ENCODE measurements at regions not wholly inside any gene's neighbourhood (a gene's known extent, or its start where the extent isn't known, plus 50 kb on each side); places are given as distances from the start of the nearest gene placed in this dataset.

DNA sequence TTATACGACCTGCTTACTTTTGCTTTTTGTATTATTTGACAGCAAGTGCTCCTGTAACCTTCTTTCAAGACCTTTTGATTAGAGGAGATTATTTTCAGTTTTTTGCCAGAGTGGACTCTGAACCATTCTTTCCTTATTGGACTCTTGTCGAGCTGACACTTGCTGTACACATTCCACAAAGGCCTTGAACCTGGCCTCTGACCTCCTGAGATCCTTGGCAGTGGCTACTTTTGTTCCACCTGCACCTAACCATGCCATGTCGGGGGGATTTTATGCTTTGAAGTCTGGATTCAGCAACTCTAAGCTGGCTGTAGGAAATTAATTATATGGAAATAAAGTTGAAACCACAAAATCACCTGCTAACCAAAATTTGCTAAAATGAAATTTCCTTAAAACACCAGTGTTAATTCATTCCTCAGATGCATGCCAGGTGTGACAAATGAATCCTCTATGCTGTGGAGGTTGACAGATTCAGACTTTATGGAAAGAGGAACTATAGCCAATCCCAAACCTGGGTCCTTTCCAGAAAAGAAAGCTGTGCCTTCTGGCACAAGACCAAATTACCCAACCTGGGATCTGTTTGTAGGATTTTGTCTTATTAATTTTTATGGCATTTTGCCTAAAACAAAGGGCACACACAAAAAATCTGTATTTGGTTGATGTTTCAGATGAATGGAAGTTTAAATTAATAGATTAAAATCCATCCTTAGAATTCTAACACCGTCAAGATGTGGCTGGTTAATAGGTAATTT, 110.4 kb downstream of the CDC42EP3 start:
- TF ChIP-seq, protein P1, sequence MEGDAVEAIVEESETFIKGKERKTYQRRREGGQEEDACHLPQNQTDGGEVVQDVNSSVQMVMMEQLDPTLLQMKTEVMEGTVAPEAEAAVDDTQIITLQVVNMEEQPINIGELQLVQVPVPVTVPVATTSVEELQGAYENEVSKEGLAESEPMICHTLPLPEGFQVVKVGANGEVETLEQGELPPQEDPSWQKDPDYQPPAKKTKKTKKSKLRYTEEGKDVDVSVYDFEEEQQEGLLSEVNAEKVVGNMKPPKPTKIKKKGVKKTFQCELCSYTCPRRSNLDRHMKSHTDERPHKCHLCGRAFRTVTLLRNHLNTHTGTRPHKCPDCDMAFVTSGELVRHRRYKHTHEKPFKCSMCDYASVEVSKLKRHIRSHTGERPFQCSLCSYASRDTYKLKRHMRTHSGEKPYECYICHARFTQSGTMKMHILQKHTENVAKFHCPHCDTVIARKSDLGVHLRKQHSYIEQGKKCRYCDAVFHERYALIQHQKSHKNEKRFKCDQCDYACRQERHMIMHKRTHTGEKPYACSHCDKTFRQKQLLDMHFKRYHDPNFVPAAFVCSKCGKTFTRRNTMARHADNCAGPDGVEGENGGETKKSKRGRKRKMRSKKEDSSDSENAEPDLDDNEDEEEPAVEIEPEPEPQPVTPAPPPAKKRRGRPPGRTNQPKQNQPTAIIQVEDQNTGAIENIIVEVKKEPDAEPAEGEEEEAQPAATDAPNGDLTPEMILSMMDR (IDR thresholded peaks at IDR 0.05), result no peak
- TF ChIP-seq POLR2A (IDR thresholded peaks at IDR 0.05), result no peak
- no peak for TF ChIP-seq POLR2AphosphoS5 (IDR thresholded peaks at IDR 0.05)
